ENCODE measurements at regions not wholly inside any gene's neighbourhood (a gene's known extent, or its start where the extent isn't known, plus 50 kb on each side); places are given as distances from the start of the nearest gene placed in this dataset.

- H3K36me3 ChIP-seq, result no peaks in the 10 kb centered on the region
- DNase-seq, result no peak
- H3K4me3 ChIP-seq, result no peak overlapping the region
- intact Hi-C loops (cut with DNase I; ENCODE audit: low total_unique reads), result no loop called here
- no peaks in the 10 kb centered on the region for H3K27me3 ChIP-seq
- TF ChIP-seq, protein P1, sequence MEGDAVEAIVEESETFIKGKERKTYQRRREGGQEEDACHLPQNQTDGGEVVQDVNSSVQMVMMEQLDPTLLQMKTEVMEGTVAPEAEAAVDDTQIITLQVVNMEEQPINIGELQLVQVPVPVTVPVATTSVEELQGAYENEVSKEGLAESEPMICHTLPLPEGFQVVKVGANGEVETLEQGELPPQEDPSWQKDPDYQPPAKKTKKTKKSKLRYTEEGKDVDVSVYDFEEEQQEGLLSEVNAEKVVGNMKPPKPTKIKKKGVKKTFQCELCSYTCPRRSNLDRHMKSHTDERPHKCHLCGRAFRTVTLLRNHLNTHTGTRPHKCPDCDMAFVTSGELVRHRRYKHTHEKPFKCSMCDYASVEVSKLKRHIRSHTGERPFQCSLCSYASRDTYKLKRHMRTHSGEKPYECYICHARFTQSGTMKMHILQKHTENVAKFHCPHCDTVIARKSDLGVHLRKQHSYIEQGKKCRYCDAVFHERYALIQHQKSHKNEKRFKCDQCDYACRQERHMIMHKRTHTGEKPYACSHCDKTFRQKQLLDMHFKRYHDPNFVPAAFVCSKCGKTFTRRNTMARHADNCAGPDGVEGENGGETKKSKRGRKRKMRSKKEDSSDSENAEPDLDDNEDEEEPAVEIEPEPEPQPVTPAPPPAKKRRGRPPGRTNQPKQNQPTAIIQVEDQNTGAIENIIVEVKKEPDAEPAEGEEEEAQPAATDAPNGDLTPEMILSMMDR (IDR thresholded peaks at IDR 0.05), result no peak
- TF ChIP-seq POLR2A (IDR thresholded peaks at IDR 0.05), result no peak
- H3K9me3 ChIP-seq, result no peaks in the 10 kb centered on the region
- H3K27ac ChIP-seq, result no peak overlapping the region
- peaks cover 0 to 4% of the 10 kb centered on the region in 2 donors for H3K4me1 ChIP-seq
These were observed 138.9 kb upstream of the KLF14 start for GRCh38 chr7:130872756-130873448.

DNA sequence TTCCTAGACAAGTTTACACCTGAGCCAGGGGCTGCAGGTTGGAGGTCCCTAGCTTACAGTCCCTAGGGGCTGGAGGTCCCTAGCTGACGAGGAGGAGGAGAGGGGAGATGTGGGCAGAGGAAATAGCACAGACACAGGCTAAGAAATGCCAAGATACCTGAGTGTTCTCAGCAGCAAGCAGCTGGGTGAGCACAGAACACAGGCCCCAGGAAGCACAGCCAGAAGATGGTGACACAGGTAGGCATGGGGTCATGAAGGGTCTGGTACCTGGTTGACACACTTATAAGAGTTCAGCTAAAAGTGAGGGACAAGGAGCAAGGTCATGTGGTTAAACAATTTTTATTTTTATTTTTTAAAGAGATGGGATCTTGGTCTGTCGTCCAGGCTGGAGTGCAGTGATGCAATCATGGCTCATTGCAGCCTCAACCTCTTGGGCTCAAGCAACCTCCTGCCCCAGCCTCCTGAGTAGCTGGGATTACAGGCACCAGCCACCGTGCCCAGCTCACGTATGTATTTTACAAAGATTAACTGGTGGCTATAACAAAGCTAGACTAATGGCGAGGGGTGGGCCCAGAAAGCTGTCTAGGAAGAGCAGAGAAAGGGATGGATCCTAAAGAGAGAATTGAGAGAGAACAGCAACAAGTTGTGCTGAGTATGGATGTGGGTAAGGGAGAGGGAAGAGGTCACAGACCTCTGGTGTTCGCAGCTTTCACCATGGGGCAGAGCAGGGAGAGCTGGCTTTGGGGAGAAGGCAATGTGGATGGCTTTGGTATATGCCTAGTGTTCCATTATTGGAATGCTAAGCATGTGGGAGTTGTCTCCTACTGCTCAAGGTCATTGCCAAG is 140.3 kb upstream of the KLF14 start:
- H3K27ac ChIP-seq, result no peak overlapping the region
- peaks cover 0 to 4% of the 10 kb centered on the region in 2 donors for H3K4me1 ChIP-seq
- no peaks in the 10 kb centered on the region for H3K27me3 ChIP-seq
- DNase-seq, result no peak
- H3K4me3 ChIP-seq, result no peak overlapping the region
- no peaks in the 10 kb centered on the region for H3K9me3 ChIP-seq
- TF ChIP-seq POLR2A (IDR thresholded peaks at IDR 0.05), result no peak
- TF ChIP-seq, protein P1 (IDR thresholded peaks at IDR 0.05), result no peak
- H3K36me3 ChIP-seq, result no peaks in the 10 kb centered on the region
- intact Hi-C loops (cut with DNase I; ENCODE audit: low total_unique reads), result no loop called here

- Histone ChIP-seq H3K9me3 (no peaks in the 10 kb centered on the region), H3K27me3 (no peaks in the 10 kb centered on the region), H3K36me3 (no peaks in the 10 kb centered on the region), H3K27ac (peak overlapping the region in 1 of 2 donors; percentile 7), H3K4me1 (peaks cover 0 to 4% of the 10 kb centered on the region in 2 donors), H3K4me3 (no peak overlapping the region)
- DNase-seq, result no peak
- TF ChIP-seq, protein P1 (IDR thresholded peaks at IDR 0.05), result peak; percentile 56 to 83 (median 66)
- no peak for TF ChIP-seq POLR2A (IDR thresholded peaks at IDR 0.05)
- intact Hi-C loops (cut with DNase I; ENCODE audit: low total_unique reads), result no loop called here
These were observed 141.3 kb upstream of the KLF14 start for GRCh38 chr7:130875265-130875741.

DNA sequence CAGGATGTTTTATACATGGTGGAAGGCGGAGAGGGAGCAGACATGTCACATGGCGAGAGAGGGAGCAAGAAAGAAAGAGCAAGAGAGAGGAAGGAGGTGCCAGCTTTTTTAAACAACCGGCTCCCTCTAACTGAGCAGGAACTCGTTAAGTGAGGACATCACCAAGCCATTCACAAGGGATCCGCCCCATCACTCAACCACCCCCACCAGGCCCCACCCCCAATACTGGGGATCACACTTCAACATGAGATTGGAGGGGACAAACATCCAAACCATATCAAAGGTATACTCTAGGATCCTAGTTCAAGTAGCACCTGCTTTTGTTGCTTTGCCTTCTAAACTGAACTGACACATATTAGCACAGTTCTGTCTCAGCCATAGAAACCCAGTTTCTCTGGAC is 141.9 kb upstream of the KLF14 start:
- H3K9me3 ChIP-seq, result no peaks in the 10 kb centered on the region
- H3K4me1 ChIP-seq, result peaks cover 0 to 4% of the 10 kb centered on the region in 2 donors
- no peaks in the 10 kb centered on the region for H3K36me3 ChIP-seq
- intact Hi-C loops (cut with DNase I; ENCODE audit: low total_unique reads), result no loop called here
- no peak overlapping the region for H3K4me3 ChIP-seq
- no peak for DNase-seq
- no peak overlapping the region for H3K27ac ChIP-seq
- no peaks in the 10 kb centered on the region for H3K27me3 ChIP-seq
- TF ChIP-seq, protein P1 (IDR thresholded peaks at IDR 0.05), result no peak
- no peak for TF ChIP-seq POLR2A (IDR thresholded peaks at IDR 0.05)
